HuH-7.5 (cell line): ENCODE measurements at regions not wholly inside any gene's neighbourhood (a gene's known extent, or its start where the extent isn't known, plus 50 kb on each side); places are given as distances from the start of the nearest gene placed in this dataset.
"Not testable (repeated sequence)": the region's sequence is repeated elsewhere in the genome, so short reads cannot be mapped to it uniquely, and the experiment has no call there.

ENCODE experiments used
- DNase-seq: peaks from one replicate; pipeline ENCODE4 v3.0.0; 2011; ENCODE audit warnings: low spot score

GRCh38 chr3:110620118-110620517, 451.5 kb upstream of the NECTIN3 start:
- DNase-seq = no peak

GRCh38 chr3:110623571-110623970, 448.0 kb upstream of the NECTIN3 start:
- no peak for DNase-seq

GRCh38 chr3:110624576-110624975, 447.0 kb upstream of the NECTIN3 start:
- no peak for DNase-seq

- no peak for DNase-seq
Measured at GRCh38 chr3:110625201-110625747, 446.3 kb upstream of the NECTIN3 start.

GRCh38 chr3:110626652-110627111, 444.9 kb upstream of the NECTIN3 start:
- not testable (repeated sequence) for DNase-seq

- DNase-seq = no peak
Measured at GRCh38 chr3:110628650-110629301, 442.8 kb upstream of the NECTIN3 start.

- DNase-seq = no peak
Measured at GRCh38 chr3:110629917-110630316, 441.7 kb upstream of the NECTIN3 start.

- no peak for DNase-seq
Measured at GRCh38 chr3:110644203-110644602, 427.4 kb upstream of the NECTIN3 start.

GRCh38 chr3:110646055-110646454, 425.6 kb upstream of the NECTIN3 start:
- DNase-seq = no peak

- no peak for DNase-seq
Measured at GRCh38 chr3:110646496-110646895, 425.1 kb upstream of the NECTIN3 start.

- no peak for DNase-seq
Measured at GRCh38 chr3:110647586-110647985, 424.0 kb upstream of the NECTIN3 start.

- no peak for DNase-seq
Measured at GRCh38 chr3:110650741-110651140, 420.9 kb upstream of the NECTIN3 start.

- DNase-seq = no peak
Measured at GRCh38 chr3:110654843-110655502, 416.6 kb upstream of the NECTIN3 start.

- no peak for DNase-seq
Measured at GRCh38 chr3:110656394-110657025, 415.1 kb upstream of the NECTIN3 start.

GRCh38 chr3:110664148-110664547, 407.5 kb upstream of the NECTIN3 start:
- DNase-seq = no peak

- DNase-seq = no peak
Measured at GRCh38 chr3:110666495-110666894, 405.1 kb upstream of the NECTIN3 start.

- no peak for DNase-seq
Measured at GRCh38 chr3:110667216-110667615, 404.4 kb upstream of the NECTIN3 start.

GRCh38 chr3:110670407-110670806, 401.2 kb upstream of the NECTIN3 start:
- no peak for DNase-seq

GRCh38 chr3:110677506-110677905, 394.1 kb upstream of the NECTIN3 start:
- no peak for DNase-seq

GRCh38 chr3:110679285-110679684, 392.3 kb upstream of the NECTIN3 start:
- DNase-seq = no peak

- no peak for DNase-seq
Measured at GRCh38 chr3:110680450-110680849, 391.2 kb upstream of the NECTIN3 start.

- no peak for DNase-seq
Measured at GRCh38 chr3:110684466-110684865, 387.1 kb upstream of the NECTIN3 start.

- no peak for DNase-seq
Measured at GRCh38 chr3:110685630-110686029, 386.0 kb upstream of the NECTIN3 start.
